GM19372 (cell line): ENCODE measurements at regions not wholly inside any gene's neighbourhood (a gene's known extent, or its start where the extent isn't known, plus 50 kb on each side); places are given as distances from the start of the nearest gene placed in this dataset.
"Not testable (repeated sequence)": the region's sequence is repeated elsewhere in the genome, so short reads cannot be mapped to it uniquely, and the experiment has no call there.

Experiments used
- ATAC-seq: cut with Tn5 transposase; IDR thresholded peaks from one replicate; pipeline ENCODE4 v1.9.1; 2021; ENCODE audit warnings: mild to moderate bottlenecking, low read depth, moderate library complexity; ENCODE audit not compliant: unreplicated experiment

GRCh38 chr5:51156838-51157237 lies 226.4 kb upstream of the ISL1 start:
- ATAC-seq, result no peak

- no peak for ATAC-seq
These were observed 224.1 kb upstream of the ISL1 start for GRCh38 chr5:51159164-51159563.

- ATAC-seq, result no peak
These were observed 223.6 kb upstream of the ISL1 start for GRCh38 chr5:51159606-51160005.

GRCh38 chr5:51162245-51162644 lies 221.0 kb upstream of the ISL1 start:
- ATAC-seq, result no peak

GRCh38 chr5:51165621-51166020 lies 217.6 kb upstream of the ISL1 start:
- ATAC-seq, result not testable (repeated sequence)

- no peak for ATAC-seq
These were observed 210.2 kb upstream of the ISL1 start for GRCh38 chr5:51172903-51173626.

GRCh38 chr5:51181208-51181894 lies 201.9 kb upstream of the ISL1 start:
- no peak for ATAC-seq

GRCh38 chr5:51185850-51186329 lies 197.4 kb upstream of the ISL1 start:
- ATAC-seq, result no peak

- no peak for ATAC-seq
These were observed 195.2 kb upstream of the ISL1 start for GRCh38 chr5:51188001-51188591.

GRCh38 chr5:51194671-51195070 lies 188.6 kb upstream of the ISL1 start:
- no peak for ATAC-seq

- ATAC-seq, result no peak
These were observed 182.2 kb upstream of the ISL1 start for GRCh38 chr5:51201024-51201423.

GRCh38 chr5:51201708-51202107 lies 181.5 kb upstream of the ISL1 start:
- ATAC-seq, result no peak

GRCh38 chr5:51202161-51202560 lies 181.1 kb upstream of the ISL1 start:
- ATAC-seq, result no peak

GRCh38 chr5:51203598-51203997 lies 179.7 kb upstream of the ISL1 start:
- ATAC-seq, result no peak

GRCh38 chr5:51208296-51208695 lies 175.0 kb upstream of the ISL1 start:
- no peak for ATAC-seq

- ATAC-seq, result no peak
These were observed 168.5 kb upstream of the ISL1 start for GRCh38 chr5:51214746-51215145.

- no peak for ATAC-seq
These were observed 157.2 kb upstream of the ISL1 start for GRCh38 chr5:51225789-51226742.

- ATAC-seq, result no peak
These were observed 155.2 kb upstream of the ISL1 start for GRCh38 chr5:51227963-51228470.

- ATAC-seq, result no peak
These were observed 152.9 kb upstream of the ISL1 start for GRCh38 chr5:51230336-51230735.

- no peak for ATAC-seq
These were observed 140.8 kb upstream of the ISL1 start for GRCh38 chr5:51242456-51242855.
